GM23338 (cell line): ENCODE measurements at regions not wholly inside any gene's neighbourhood (a gene's known extent, or its start where the extent isn't known, plus 50 kb on each side); places are given as distances from the start of the nearest gene placed in this dataset.

Source experiments
- ATAC-seq: fragments of 200-7000 bp; cut with Tn5 transposase; 3 replicates; pipeline ENCODE4 v1.9.1; 2020
- DNase-seq: peaks from one replicate; pipeline ENCODE4 v3.0.0-alpha.2; 2015; ENCODE audit warnings: low spot score
- H2AFZ ChIP-seq: fragments of 200-600 bp; sonication (generic); 2 replicates; pipeline ENCODE4 v1.8.0; 2016; ENCODE audit warnings: antibody characterized with exemption, mild to moderate bottlenecking, moderate library complexity
- H3F3A ChIP-seq: fragments of 200-600 bp; sonication (generic); replicated peaks from 2 replicates; pipeline ENCODE4 v1.8.0; 2017; ENCODE audit warnings: antibody characterized with exemption, mixed run types, low read depth
- H3K27ac ChIP-seq: fragments of 200-600 bp; sonication (generic); 2 replicates; pipeline ENCODE4 v1.6.1; 2016; ENCODE audit warnings: low read depth
- H3K27me3 ChIP-seq: fragments of 200-600 bp; sonication (generic); 2 replicates; pipeline ENCODE4 v1.8.0; 2016; ENCODE audit warnings: mild to moderate bottlenecking, mixed run types, moderate library complexity; ENCODE audit not compliant: insufficient read depth
- H3K36me3 ChIP-seq: fragments of 200-600 bp; sonication (generic); 2 replicates; pipeline ENCODE4 v1.8.0; 2016; ENCODE audit warnings: mild to moderate bottlenecking; ENCODE audit not compliant: insufficient read depth
- H3K4me1 ChIP-seq: fragments of 200-600 bp; sonication (generic); 2 replicates; pipeline ENCODE4 v1.8.0; 2016; ENCODE audit warnings: mild to moderate bottlenecking, moderate library complexity; ENCODE audit not compliant: insufficient read depth
- H3K4me2 ChIP-seq: fragments of 200-600 bp; sonication (generic); 2 replicates; pipeline ENCODE4 v1.7.1; 2017; ENCODE audit warnings: mixed run types
- H3K4me3 ChIP-seq: fragments of 200-600 bp; sonication (generic); 2 replicates; pipeline ENCODE4 v1.6.1; 2016; ENCODE audit warnings: mixed run types
- H3K79me2 ChIP-seq: fragments of 200-600 bp; sonication (generic); replicated peaks from 2 replicates; pipeline ENCODE4 v1.8.0; 2017; ENCODE audit warnings: mild to moderate bottlenecking; ENCODE audit not compliant: insufficient read depth
- H3K9me2 ChIP-seq: fragments of 200-600 bp; sonication (generic); 2 replicates; pipeline ENCODE4 v1.8.0; 2017; ENCODE audit not compliant: insufficient read depth
- H4K20me1 ChIP-seq: fragments of 200-600 bp; sonication (generic); replicated peaks from 2 replicates; pipeline ENCODE4 v1.8.0; 2017; ENCODE audit warnings: mild to moderate bottlenecking; ENCODE audit not compliant: insufficient read depth
- H3K27ac Mint-ChIP-seq: 2 replicates; pipeline ENCODE4 v1.8.0; 2020; ENCODE audit warnings: inconsistent platforms, mild to moderate bottlenecking, moderate library complexity, mixed read lengths
- H3K27me3 Mint-ChIP-seq: 3 replicates; pipeline ENCODE4 v1.8.0; 2022; ENCODE audit warnings: low read depth, mild to moderate bottlenecking, moderate library complexity, mixed read lengths, inconsistent platforms; ENCODE audit not compliant: insufficient read depth, poor library complexity
- H3K36me3 Mint-ChIP-seq: 3 replicates; pipeline ENCODE4 v1.8.0; 2021; ENCODE audit warnings: low read depth, mild to moderate bottlenecking, inconsistent platforms, moderate library complexity, mixed read lengths
- H3K4me1 Mint-ChIP-seq: 3 replicates; pipeline ENCODE4 v1.8.0; 2020; ENCODE audit warnings: mild to moderate bottlenecking, inconsistent platforms, mixed read lengths
- H3K4me3 Mint-ChIP-seq: 3 replicates; pipeline ENCODE4 v1.8.0; 2021; ENCODE audit warnings: moderate library complexity, mild to moderate bottlenecking, inconsistent platforms, mixed read lengths
- H3K9me3 Mint-ChIP-seq: 3 replicates; pipeline ENCODE4 v1.8.0; 2020; ENCODE audit warnings: moderate library complexity, mild to moderate bottlenecking, inconsistent platforms, mixed read lengths
- CREB1 ChIP-seq: fragments of 250-450 bp; sonication (Bioruptor Pico); IDR thresholded peaks from 2 replicates; pipeline ENCODE4 v1.5.0; 2020; ENCODE audit warnings: low read depth, mild to moderate bottlenecking, moderate library complexity
- EZH2 ChIP-seq: fragments of 200-600 bp; sonication (generic); IDR thresholded peaks from one replicate; pipeline ENCODE4 v1.8.0; 2017; ENCODE audit warnings: antibody characterized with exemption, mild to moderate bottlenecking, low read depth; ENCODE audit not compliant: unreplicated experiment
- EZH2phosphoT487 ChIP-seq: fragments of 200-600 bp; sonication (generic); IDR thresholded peaks from one replicate; pipeline ENCODE4 v1.8.1; 2018; ENCODE audit warnings: antibody characterized with exemption; ENCODE audit not compliant: unreplicated experiment
- JUNB ChIP-seq: IDR thresholded peaks from one replicate; pipeline ENCODE4 v1.6.1; 2016; ENCODE audit warnings: antibody characterized with exemption; ENCODE audit not compliant: unreplicated experiment
- NANOG ChIP-seq: IDR thresholded peaks from 2 replicates; pipeline ENCODE4 v1.6.1; 2016; ENCODE audit warnings: antibody characterized with exemption, borderline replicate concordance
- POLR2AphosphoS5 ChIP-seq: IDR thresholded peaks from 2 replicates; pipeline ENCODE4 v1.6.1; 2016; ENCODE audit warnings: antibody characterized with exemption, low read depth
- STAT1 ChIP-seq: IDR thresholded peaks from one replicate; pipeline ENCODE4 v1.6.1; 2016; ENCODE audit warnings: antibody characterized with exemption; ENCODE audit not compliant: unreplicated experiment
- ZNF114 ChIP-seq: fragments of 250-450 bp; sonication (Bioruptor Pico); IDR thresholded peaks from 2 replicates; pipeline ENCODE4 v1.5.0; 2020; ENCODE audit warnings: mild to moderate bottlenecking, moderate library complexity
- ZNF331 ChIP-seq: fragments of 250-450 bp; sonication (Bioruptor Pico); IDR thresholded peaks from 2 replicates; pipeline ENCODE4 v1.5.0; 2020; ENCODE audit warnings: low read depth, mild to moderate bottlenecking, moderate library complexity
- TF ChIP-seq, protein P1 (sequence below): IDR thresholded peaks from one replicate; pipeline ENCODE4 v1.6.1; 2018; ENCODE audit warnings: antibody characterized with exemption; ENCODE audit not compliant: unreplicated experiment
- TF ChIP-seq, protein P2 (sequence below), 2 experiments: fragments of 200-600 bp in 1 of 2; sonication (generic) in 1 of 2; conservative IDR thresholded peaks; 2 replicates each; pipeline versions ENCODE4 v1.5.1 to v1.6.1; 2016 to 2017; ENCODE audit warnings: antibody characterized with exemption in 2 of 2, low read depth in 2 of 2, mild to moderate bottlenecking in 2 of 2, moderate library complexity in 1 of 2
- TF ChIP-seq, protein P3 (sequence below): fragments of 250-450 bp; sonication (Bioruptor Pico); IDR thresholded peaks from 2 replicates; pipeline ENCODE4 v1.5.0; 2020; ENCODE audit warnings: mild to moderate bottlenecking, moderate library complexity
- TF ChIP-seq, protein P4 (sequence below): IDR thresholded peaks from 2 replicates; pipeline ENCODE4 v1.6.1; 2016; ENCODE audit warnings: antibody characterized with exemption

DNA sequence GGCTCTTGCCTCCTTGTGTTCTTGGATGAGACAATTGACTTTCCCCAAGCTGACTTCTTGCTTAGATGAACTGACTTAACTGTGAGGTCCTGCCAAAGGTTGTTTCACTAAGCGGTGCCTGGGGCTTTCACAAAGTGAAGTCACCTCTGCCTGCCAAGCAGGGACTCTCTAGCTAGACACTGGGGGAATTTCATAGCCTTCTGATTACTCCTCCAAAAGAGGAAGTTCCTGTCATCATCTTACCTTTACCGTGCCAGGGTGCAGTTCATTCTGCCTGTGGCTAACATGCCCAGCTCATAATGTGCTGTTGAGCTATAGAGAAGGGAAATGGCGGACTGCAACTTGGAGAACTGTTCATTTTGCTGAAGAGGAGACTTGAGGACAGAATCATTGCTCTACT lies 472.0 kb upstream of the WWC1 start:
- H3K36me3 ChIP-seq = no peaks in the 10 kb centered on the region
- peaks cover 16% of the 10 kb centered on the region; the same call in 1 of the 2 replicates for H3K9me2 ChIP-seq
- Mint-ChIP-seq H3K27ac (no peak overlapping the region), H3K4me3 (no peak overlapping the region), H3K9me3 (peaks cover 7% of the 10 kb centered on the region; the same call in 2 of the 3 replicates), H3K27me3 (peaks cover 3% of the 10 kb centered on the region), H3K36me3 (peaks cover 5% of the 10 kb centered on the region; the same call in 1 of the 3 replicates), H3K4me1 (peaks cover 23% of the 10 kb centered on the region)
- no peak overlapping the region for H3K4me3 ChIP-seq
- no peak for DNase-seq
- H4K20me1 ChIP-seq = no peaks in the 10 kb centered on the region
- no peaks in the 10 kb centered on the region for H3K79me2 ChIP-seq
- no peak overlapping the region for H2AFZ ChIP-seq
- H3K27me3 ChIP-seq = no peaks in the 10 kb centered on the region
- no peak for ATAC-seq
- H3K4me2 ChIP-seq = no peak overlapping the region
- H3K4me1 ChIP-seq = no peaks in the 10 kb centered on the region; the same call in 1 of the 2 replicates
- no peak for TF ChIP-seq STAT1
- TF ChIP-seq ZNF114 (CRISPR knock-in tag) = no peak
- TF ChIP-seq, protein P1, sequence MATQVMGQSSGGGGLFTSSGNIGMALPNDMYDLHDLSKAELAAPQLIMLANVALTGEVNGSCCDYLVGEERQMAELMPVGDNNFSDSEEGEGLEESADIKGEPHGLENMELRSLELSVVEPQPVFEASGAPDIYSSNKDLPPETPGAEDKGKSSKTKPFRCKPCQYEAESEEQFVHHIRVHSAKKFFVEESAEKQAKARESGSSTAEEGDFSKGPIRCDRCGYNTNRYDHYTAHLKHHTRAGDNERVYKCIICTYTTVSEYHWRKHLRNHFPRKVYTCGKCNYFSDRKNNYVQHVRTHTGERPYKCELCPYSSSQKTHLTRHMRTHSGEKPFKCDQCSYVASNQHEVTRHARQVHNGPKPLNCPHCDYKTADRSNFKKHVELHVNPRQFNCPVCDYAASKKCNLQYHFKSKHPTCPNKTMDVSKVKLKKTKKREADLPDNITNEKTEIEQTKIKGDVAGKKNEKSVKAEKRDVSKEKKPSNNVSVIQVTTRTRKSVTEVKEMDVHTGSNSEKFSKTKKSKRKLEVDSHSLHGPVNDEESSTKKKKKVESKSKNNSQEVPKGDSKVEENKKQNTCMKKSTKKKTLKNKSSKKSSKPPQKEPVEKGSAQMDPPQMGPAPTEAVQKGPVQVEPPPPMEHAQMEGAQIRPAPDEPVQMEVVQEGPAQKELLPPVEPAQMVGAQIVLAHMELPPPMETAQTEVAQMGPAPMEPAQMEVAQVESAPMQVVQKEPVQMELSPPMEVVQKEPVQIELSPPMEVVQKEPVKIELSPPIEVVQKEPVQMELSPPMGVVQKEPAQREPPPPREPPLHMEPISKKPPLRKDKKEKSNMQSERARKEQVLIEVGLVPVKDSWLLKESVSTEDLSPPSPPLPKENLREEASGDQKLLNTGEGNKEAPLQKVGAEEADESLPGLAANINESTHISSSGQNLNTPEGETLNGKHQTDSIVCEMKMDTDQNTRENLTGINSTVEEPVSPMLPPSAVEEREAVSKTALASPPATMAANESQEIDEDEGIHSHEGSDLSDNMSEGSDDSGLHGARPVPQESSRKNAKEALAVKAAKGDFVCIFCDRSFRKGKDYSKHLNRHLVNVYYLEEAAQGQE = no peak
- TF ChIP-seq, protein P2, sequence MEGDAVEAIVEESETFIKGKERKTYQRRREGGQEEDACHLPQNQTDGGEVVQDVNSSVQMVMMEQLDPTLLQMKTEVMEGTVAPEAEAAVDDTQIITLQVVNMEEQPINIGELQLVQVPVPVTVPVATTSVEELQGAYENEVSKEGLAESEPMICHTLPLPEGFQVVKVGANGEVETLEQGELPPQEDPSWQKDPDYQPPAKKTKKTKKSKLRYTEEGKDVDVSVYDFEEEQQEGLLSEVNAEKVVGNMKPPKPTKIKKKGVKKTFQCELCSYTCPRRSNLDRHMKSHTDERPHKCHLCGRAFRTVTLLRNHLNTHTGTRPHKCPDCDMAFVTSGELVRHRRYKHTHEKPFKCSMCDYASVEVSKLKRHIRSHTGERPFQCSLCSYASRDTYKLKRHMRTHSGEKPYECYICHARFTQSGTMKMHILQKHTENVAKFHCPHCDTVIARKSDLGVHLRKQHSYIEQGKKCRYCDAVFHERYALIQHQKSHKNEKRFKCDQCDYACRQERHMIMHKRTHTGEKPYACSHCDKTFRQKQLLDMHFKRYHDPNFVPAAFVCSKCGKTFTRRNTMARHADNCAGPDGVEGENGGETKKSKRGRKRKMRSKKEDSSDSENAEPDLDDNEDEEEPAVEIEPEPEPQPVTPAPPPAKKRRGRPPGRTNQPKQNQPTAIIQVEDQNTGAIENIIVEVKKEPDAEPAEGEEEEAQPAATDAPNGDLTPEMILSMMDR (conservative IDR thresholded peaks at IDR 0.05; ENCODE audit: low read depth in 2 of 2) = no peak
- TF ChIP-seq POLR2AphosphoS5 = no peak
- TF ChIP-seq, protein P3, sequence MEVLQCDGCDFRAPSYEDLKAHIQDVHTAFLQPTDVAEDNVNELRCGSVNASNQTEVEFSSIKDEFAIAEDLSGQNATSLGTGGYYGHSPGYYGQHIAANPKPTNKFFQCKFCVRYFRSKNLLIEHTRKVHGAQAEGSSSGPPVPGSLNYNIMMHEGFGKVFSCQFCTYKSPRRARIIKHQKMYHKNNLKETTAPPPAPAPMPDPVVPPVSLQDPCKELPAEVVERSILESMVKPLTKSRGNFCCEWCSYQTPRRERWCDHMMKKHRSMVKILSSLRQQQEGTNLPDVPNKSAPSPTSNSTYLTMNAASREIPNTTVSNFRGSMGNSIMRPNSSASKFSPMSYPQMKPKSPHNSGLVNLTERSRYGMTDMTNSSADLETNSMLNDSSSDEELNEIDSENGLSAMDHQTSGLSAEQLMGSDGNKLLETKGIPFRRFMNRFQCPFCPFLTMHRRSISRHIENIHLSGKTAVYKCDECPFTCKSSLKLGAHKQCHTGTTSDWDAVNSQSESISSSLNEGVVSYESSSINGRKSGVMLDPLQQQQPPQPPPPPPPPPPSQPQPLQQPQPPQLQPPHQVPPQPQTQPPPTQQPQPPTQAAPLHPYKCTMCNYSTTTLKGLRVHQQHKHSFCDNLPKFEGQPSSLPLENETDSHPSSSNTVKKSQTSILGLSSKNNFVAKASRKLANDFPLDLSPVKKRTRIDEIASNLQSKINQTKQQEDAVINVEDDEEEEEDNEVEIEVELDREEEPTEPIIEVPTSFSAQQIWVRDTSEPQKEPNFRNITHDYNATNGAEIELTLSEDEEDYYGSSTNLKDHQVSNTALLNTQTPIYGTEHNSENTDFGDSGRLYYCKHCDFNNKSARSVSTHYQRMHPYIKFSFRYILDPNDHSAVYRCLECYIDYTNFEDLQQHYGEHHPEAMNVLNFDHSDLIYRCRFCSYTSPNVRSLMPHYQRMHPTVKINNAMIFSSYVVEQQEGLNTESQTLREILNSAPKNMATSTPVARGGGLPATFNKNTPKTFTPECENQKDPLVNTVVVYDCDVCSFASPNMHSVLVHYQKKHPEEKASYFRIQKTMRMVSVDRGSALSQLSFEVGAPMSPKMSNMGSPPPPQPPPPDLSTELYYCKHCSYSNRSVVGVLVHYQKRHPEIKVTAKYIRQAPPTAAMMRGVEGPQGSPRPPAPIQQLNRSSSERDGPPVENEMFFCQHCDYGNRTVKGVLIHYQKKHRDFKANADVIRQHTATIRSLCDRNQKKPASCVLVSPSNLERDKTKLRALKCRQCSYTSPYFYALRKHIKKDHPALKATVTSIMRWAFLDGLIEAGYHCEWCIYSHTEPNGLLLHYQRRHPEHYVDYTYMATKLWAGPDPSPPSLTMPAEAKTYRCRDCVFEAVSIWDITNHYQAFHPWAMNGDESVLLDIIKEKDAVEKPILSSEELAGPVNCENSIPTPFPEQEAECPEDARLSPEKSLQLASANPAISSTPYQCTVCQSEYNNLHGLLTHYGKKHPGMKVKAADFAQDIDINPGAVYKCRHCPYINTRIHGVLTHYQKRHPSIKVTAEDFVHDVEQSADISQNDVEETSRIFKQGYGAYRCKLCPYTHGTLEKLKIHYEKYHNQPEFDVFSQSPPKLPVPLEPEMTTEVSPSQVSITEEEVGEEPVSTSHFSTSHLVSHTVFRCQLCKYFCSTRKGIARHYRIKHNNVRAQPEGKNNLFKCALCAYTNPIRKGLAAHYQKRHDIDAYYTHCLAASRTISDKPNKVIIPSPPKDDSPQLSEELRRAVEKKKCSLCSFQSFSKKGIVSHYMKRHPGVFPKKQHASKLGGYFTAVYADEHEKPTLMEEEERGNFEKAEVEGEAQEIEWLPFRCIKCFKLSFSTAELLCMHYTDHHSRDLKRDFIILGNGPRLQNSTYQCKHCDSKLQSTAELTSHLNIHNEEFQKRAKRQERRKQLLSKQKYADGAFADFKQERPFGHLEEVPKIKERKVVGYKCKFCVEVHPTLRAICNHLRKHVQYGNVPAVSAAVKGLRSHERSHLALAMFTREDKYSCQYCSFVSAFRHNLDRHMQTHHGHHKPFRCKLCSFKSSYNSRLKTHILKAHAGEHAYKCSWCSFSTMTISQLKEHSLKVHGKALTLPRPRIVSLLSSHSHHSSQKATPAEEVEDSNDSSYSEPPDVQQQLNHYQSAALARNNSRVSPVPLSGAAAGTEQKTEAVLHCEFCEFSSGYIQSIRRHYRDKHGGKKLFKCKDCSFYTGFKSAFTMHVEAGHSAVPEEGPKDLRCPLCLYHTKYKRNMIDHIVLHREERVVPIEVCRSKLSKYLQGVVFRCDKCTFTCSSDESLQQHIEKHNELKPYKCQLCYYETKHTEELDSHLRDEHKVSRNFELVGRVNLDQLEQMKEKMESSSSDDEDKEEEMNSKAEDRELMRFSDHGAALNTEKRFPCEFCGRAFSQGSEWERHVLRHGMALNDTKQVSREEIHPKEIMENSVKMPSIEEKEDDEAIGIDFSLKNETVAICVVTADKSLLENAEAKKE = no peak
- no peak for TF ChIP-seq EZH2phosphoT487
- no peak for TF ChIP-seq NANOG
- no peak for TF ChIP-seq JUNB
- TF ChIP-seq, protein P4, sequence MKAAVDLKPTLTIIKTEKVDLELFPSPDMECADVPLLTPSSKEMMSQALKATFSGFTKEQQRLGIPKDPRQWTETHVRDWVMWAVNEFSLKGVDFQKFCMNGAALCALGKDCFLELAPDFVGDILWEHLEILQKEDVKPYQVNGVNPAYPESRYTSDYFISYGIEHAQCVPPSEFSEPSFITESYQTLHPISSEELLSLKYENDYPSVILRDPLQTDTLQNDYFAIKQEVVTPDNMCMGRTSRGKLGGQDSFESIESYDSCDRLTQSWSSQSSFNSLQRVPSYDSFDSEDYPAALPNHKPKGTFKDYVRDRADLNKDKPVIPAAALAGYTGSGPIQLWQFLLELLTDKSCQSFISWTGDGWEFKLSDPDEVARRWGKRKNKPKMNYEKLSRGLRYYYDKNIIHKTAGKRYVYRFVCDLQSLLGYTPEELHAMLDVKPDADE = no peak
- TF ChIP-seq ZNF331 = no peak
- TF ChIP-seq EZH2 = no peak
- no peak for TF ChIP-seq CREB1 (CRISPR knock-in tag)
- no peaks in the 10 kb centered on the region for H3F3A ChIP-seq
- H3K27ac ChIP-seq = no peak overlapping the region
